ENCODE measurements at regions not wholly inside any gene's neighbourhood (a gene's known extent, or its start where the extent isn't known, plus 50 kb on each side); places are given as distances from the start of the nearest gene placed in this dataset.

DNA sequence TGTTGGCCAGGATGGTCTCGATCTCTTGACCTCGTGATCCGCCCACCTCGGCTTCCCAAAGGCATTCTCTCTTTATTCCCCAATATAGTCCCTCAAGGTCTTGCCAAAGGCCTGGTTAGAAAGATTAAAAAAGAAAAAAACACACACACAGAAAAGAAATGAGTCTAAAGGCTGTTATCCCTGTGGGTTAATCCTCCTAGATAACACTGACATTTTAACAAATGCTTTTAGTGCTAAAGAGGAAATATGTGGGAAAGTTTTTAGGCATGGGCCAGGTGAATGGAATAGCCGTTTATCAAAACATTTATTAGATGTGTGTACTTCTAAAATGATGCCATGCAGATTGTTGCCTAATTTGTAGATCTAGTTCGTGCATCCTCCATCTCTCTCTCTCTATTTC, 261.6 kb upstream of the FN1 start:
- TF ChIP-seq, protein P1, sequence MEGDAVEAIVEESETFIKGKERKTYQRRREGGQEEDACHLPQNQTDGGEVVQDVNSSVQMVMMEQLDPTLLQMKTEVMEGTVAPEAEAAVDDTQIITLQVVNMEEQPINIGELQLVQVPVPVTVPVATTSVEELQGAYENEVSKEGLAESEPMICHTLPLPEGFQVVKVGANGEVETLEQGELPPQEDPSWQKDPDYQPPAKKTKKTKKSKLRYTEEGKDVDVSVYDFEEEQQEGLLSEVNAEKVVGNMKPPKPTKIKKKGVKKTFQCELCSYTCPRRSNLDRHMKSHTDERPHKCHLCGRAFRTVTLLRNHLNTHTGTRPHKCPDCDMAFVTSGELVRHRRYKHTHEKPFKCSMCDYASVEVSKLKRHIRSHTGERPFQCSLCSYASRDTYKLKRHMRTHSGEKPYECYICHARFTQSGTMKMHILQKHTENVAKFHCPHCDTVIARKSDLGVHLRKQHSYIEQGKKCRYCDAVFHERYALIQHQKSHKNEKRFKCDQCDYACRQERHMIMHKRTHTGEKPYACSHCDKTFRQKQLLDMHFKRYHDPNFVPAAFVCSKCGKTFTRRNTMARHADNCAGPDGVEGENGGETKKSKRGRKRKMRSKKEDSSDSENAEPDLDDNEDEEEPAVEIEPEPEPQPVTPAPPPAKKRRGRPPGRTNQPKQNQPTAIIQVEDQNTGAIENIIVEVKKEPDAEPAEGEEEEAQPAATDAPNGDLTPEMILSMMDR (IDR thresholded peaks at IDR 0.05), result no peak
- no peak for TF ChIP-seq POLR2A (IDR thresholded peaks at IDR 0.05)

All from right lobe of liver (tissue), 4 donors.